A549 (cell line): ENCODE measurements at regions not wholly inside any gene's neighbourhood (a gene's known extent, or its start where the extent isn't known, plus 50 kb on each side); places are given as distances from the start of the nearest gene placed in this dataset.
"Not testable (repeated sequence)": the region's sequence is repeated elsewhere in the genome, so short reads cannot be mapped to it uniquely, and the experiment has no call there.

Experiments
- ATAC-seq, 2 experiments: fragments of 200-7000 bp in 1 of 2; fragments of >200 bp in 1 of 2; cut with Nextera tagmentation in 1 of 2; cut with Tn5 transposase in 1 of 2; 3 replicates each; pipeline versions ENCODE4 v1.8.0 to v1.9.1; 2018 to 2020; ENCODE audit warnings: mild to moderate bottlenecking in 1 of 2, moderate library complexity in 1 of 2
- CTCF ChIA-PET: fragments of 300-600 bp; sonication (Branson Sonifier 250); formaldehyde crosslinking; extraction: SDS; loops from one replicate; lab custom pipeline; 2021; ENCODE audit warnings: antibody characterized with exemption, inconsistent platforms; lab: Yijun Ruan, JAX
- POLR2A ChIA-PET: fragments of 350-600 bp; formaldehyde crosslinking; extraction: SDS; loops from one replicate; lab custom pipeline; 2021; ENCODE audit warnings: antibody characterized with exemption, inconsistent platforms; lab: Yijun Ruan, JAX
- DNase-seq, 2 experiments: peaks; one replicate each; pipeline versions ENCODE4 v3.0.0 to v3.0.0-alpha.2; 2011 to 2016; ENCODE audit warnings: low read depth in 1 of 2, low spot score in 1 of 2
- FAIRE-seq: peaks from 2 replicates; lab custom pipeline; 2011; peaks lifted over from hg19 to GRCh38; lab: Jason Lieb, UNC
- H3K27ac ChIP-seq, 2 experiments: fragments of >200 bp; sonication (Bioruptor Twin); formaldehyde crosslinking; 3 replicates each; pipeline ENCODE4 v1.5.1; 2016 to 2017
- H3K4me1 ChIP-seq: fragments of >200 bp; sonication (Bioruptor Twin); formaldehyde crosslinking; 3 replicates; pipeline ENCODE4 v1.6.1; 2016
- H3K4me2 ChIP-seq: fragments of >200 bp; sonication (Bioruptor Twin); formaldehyde crosslinking; 3 replicates; pipeline ENCODE4 v1.6.1; 2016
- H3K4me3 ChIP-seq: fragments of >200 bp; sonication (Bioruptor Twin); formaldehyde crosslinking; 3 replicates; pipeline ENCODE4 v1.5.1; 2016
- H3K9me3 ChIP-seq: fragments of >200 bp; sonication (Bioruptor Twin); formaldehyde crosslinking; 3 replicates; pipeline ENCODE4 v1.6.1; 2016
- WGBS: methylation state at CpG from one replicate; pipeline ENCODE4 v1.1.6; 2017; ENCODE audit errors: missing lambda C conversion rate; 5-methylcytosine and 5-hydroxymethylcytosine counted together

- DNase-seq, H3K4me3 ChIP-seq, H3K4me2 ChIP-seq, FAIRE-seq, H3K4me1 ChIP-seq, POLR2A ChIA-PET, ATAC-seq, H3K9me3 ChIP-seq, CTCF ChIA-PET, H3K27ac ChIP-seq: not testable (repeated sequence)
- WGBS: no CpG with 5 or more reads among the region's 22 CpGs
These were observed 208.6 kb upstream of the TP53TG3 start for GRCh38 chr16:32884556-32884955.

- WGBS: 27% methylated on average over 3 of the region's 10 CpGs
- ATAC-seq, CTCF ChIA-PET, H3K4me1 ChIP-seq, POLR2A ChIA-PET, FAIRE-seq, H3K4me3 ChIP-seq, H3K4me2 ChIP-seq, DNase-seq, H3K9me3 ChIP-seq, H3K27ac ChIP-seq: not testable (repeated sequence)
These were observed 206.4 kb upstream of the TP53TG3 start for GRCh38 chr16:32882328-32882857.

- FAIRE-seq, H3K9me3 ChIP-seq, H3K4me2 ChIP-seq, ATAC-seq, CTCF ChIA-PET, H3K4me1 ChIP-seq, POLR2A ChIA-PET, H3K27ac ChIP-seq, H3K4me3 ChIP-seq, DNase-seq: not testable (repeated sequence)
- 13% methylated on average over 2 of the region's 3 CpGs for WGBS
These were observed 205.7 kb upstream of the TP53TG3 start for GRCh38 chr16:32881631-32882030.

- H3K4me2 ChIP-seq, H3K27ac ChIP-seq, H3K4me1 ChIP-seq, H3K9me3 ChIP-seq, DNase-seq, H3K4me3 ChIP-seq, POLR2A ChIA-PET, ATAC-seq, FAIRE-seq, CTCF ChIA-PET: not testable (repeated sequence)
- 100% methylated on average over 2 of the region's 10 CpGs for WGBS
These were observed 204.0 kb upstream of the TP53TG3 start for GRCh38 chr16:32880009-32880408.

GRCh38 chr16:32876718-32877117 is 200.8 kb upstream of the TP53TG3 start:
- H3K27ac ChIP-seq, H3K4me1 ChIP-seq, H3K9me3 ChIP-seq, H3K4me3 ChIP-seq, DNase-seq, ATAC-seq, FAIRE-seq, CTCF ChIA-PET, H3K4me2 ChIP-seq, POLR2A ChIA-PET: not testable (repeated sequence)
- no CpG with 5 or more reads among the region's 5 CpGs for WGBS

- H3K4me2 ChIP-seq, POLR2A ChIA-PET, DNase-seq, H3K4me1 ChIP-seq, ATAC-seq, FAIRE-seq, H3K27ac ChIP-seq, H3K4me3 ChIP-seq, CTCF ChIA-PET, H3K9me3 ChIP-seq: not testable (repeated sequence)
- no CpG with 5 or more reads among the region's 10 CpGs for WGBS
These were observed 197.8 kb upstream of the TP53TG3 start for GRCh38 chr16:32873783-32874182.

- FAIRE-seq, H3K9me3 ChIP-seq, H3K4me3 ChIP-seq, POLR2A ChIA-PET, H3K27ac ChIP-seq, H3K4me1 ChIP-seq, ATAC-seq, DNase-seq, CTCF ChIA-PET, H3K4me2 ChIP-seq: not testable (repeated sequence)
- WGBS: no CpG with 5 or more reads among the region's 8 CpGs
These were observed 197.2 kb upstream of the TP53TG3 start for GRCh38 chr16:32873120-32873519.

GRCh38 chr16:32870628-32871027 is 194.7 kb upstream of the TP53TG3 start:
- H3K9me3 ChIP-seq, POLR2A ChIA-PET, H3K4me2 ChIP-seq, H3K27ac ChIP-seq, FAIRE-seq, H3K4me3 ChIP-seq, ATAC-seq, DNase-seq, CTCF ChIA-PET, H3K4me1 ChIP-seq: not testable (repeated sequence)
- WGBS: no CpG with 5 or more reads among the region's 17 CpGs

- DNase-seq, POLR2A ChIA-PET, H3K9me3 ChIP-seq, FAIRE-seq, H3K4me1 ChIP-seq, H3K27ac ChIP-seq, H3K4me2 ChIP-seq, ATAC-seq, CTCF ChIA-PET, H3K4me3 ChIP-seq: not testable (repeated sequence)
- WGBS: 21% methylated on average over 4 of the region's 8 CpGs
These were observed 192.4 kb upstream of the TP53TG3 start for GRCh38 chr16:32868334-32868733.

GRCh38 chr16:32865284-32865683 is 189.3 kb upstream of the TP53TG3 start:
- POLR2A ChIA-PET, H3K27ac ChIP-seq, DNase-seq, H3K4me2 ChIP-seq, H3K4me3 ChIP-seq, CTCF ChIA-PET, H3K4me1 ChIP-seq, H3K9me3 ChIP-seq, FAIRE-seq: not testable (repeated sequence)
- no CpG with 5 or more reads among the region's 9 CpGs for WGBS
- ATAC-seq: peak; percentile 28 to 71; a peak in 3 of 6 replicates
